ENCODE measurements at regions not wholly inside any gene's neighbourhood (a gene's known extent, or its start where the extent isn't known, plus 50 kb on each side); places are given as distances from the start of the nearest gene placed in this dataset.

GRCh38 chr1:95536501-95536900 is 302.5 kb downstream of the RWDD3 start:
- no peak for TF ChIP-seq CTCF (conservative IDR thresholded peaks at IDR 0.05; ENCODE audit: low read length)
- no peak for TF ChIP-seq EZH2phosphoT487 (IDR thresholded peaks at IDR 0.05; ENCODE audit: borderline replicate concordance)
